Astrocyte (in vitro differentiated cells and primary cell): ENCODE measurements at regions not wholly inside any gene's neighbourhood (a gene's known extent, or its start where the extent isn't known, plus 50 kb on each side); places are given as distances from the start of the nearest gene placed in this dataset.

Experiments
- CTCF ChIP-seq: IDR thresholded peaks from 2 replicates; pipeline ENCODE4 v1.5.1; 2011; ENCODE audit warnings: low read depth, mild to moderate bottlenecking, inconsistent platforms, low read length, moderate library complexity; ENCODE audit not compliant: insufficient read depth
- EZH2 ChIP-seq: IDR thresholded peaks from 2 replicates; pipeline ENCODE4 v1.6.1; 2012; ENCODE audit warnings: mild to moderate bottlenecking, low read length, inconsistent platforms; ENCODE audit not compliant: insufficient read depth

- TF ChIP-seq CTCF (no peak), EZH2 (no peak)
Measured at GRCh38 chr2:104616856-104617255, 237.1 kb upstream of the POU3F3 start.
